ENCODE measurements at regions not wholly inside any gene's neighbourhood (a gene's known extent, or its start where the extent isn't known, plus 50 kb on each side); places are given as distances from the start of the nearest gene placed in this dataset.
A peak's percentile ranks its signal among the peaks of the same experiment; 100 is the strongest.

DNA sequence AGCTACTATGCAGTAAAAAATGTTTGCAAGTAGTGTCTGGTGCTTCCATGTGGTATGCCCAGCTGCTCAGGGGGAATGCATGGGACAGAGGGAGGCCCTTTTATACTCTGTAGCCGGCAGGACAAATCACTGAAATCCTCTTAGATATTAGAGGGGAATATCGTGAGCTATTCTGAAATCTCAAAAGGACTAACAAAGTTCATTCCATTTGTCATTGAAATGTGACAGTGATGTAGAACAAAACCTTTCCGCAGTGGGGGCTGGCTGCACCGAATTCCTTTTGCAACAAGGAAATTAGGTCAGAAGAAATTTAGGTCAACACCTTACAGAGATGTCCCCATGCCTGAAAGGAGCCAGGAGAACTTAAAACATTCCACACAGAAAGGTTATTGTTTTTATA lies 72.4 kb upstream of the MEF2C start:
- Histone ChIP-seq H3K4me1 (peaks cover 0 to 31% (median 2%) of the 10 kb centered on the region in 3 donors), H3K27ac (no peak overlapping the region), H3K9me3 (no peaks in the 10 kb centered on the region), H3K36me3 (no peaks in the 10 kb centered on the region), H3K27me3 (no peaks in the 10 kb centered on the region), H3K4me3 (no peak overlapping the region)
- no peak for TF ChIP-seq EP300 (IDR thresholded peaks at IDR 0.05)
- no peak for TF ChIP-seq POLR2A (IDR thresholded peaks at IDR 0.05)
- TF ChIP-seq, protein P1, sequence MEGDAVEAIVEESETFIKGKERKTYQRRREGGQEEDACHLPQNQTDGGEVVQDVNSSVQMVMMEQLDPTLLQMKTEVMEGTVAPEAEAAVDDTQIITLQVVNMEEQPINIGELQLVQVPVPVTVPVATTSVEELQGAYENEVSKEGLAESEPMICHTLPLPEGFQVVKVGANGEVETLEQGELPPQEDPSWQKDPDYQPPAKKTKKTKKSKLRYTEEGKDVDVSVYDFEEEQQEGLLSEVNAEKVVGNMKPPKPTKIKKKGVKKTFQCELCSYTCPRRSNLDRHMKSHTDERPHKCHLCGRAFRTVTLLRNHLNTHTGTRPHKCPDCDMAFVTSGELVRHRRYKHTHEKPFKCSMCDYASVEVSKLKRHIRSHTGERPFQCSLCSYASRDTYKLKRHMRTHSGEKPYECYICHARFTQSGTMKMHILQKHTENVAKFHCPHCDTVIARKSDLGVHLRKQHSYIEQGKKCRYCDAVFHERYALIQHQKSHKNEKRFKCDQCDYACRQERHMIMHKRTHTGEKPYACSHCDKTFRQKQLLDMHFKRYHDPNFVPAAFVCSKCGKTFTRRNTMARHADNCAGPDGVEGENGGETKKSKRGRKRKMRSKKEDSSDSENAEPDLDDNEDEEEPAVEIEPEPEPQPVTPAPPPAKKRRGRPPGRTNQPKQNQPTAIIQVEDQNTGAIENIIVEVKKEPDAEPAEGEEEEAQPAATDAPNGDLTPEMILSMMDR (IDR thresholded peaks at IDR 0.05): no peak
- TF ChIP-seq POLR2AphosphoS5 (IDR thresholded peaks at IDR 0.05): no peak
- no peak for ATAC-seq
- 32 to 70% methylated on average over 2 to 4 of the region's 4 CpGs for WGBS, 2 donors (ENCODE audit: low coverage in 1 of 2)

DNA sequence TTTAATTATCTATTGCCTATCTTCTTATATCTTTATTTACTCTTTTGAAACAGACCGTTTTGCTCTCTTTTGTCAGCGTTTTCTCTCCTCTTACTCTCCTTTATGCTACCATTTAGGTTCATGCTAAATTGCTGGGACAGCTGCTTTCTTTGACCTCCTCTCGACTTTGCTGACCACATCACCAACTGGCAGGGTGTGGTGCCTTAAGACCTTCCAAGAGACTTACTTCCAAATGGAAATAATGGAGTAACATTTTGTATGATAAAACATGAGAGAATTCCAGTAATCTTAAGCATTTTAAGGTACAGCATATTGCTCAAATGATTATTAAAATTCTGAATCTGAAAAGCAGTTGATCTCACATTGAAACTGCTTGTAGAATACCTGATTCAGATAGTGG lies 71.5 kb upstream of the MEF2C start:
- H3K36me3 ChIP-seq: no peaks in the 10 kb centered on the region
- ATAC-seq: no peak
- WGBS, 2 donors (ENCODE audit: low coverage in 1 of 2): 77 to 81% methylated on average over 3 of the region's 3 CpGs
- peaks cover 0 to 31% (median 3%) of the 10 kb centered on the region in 3 donors for H3K4me1 ChIP-seq
- H3K9me3 ChIP-seq: no peaks in the 10 kb centered on the region
- H3K27me3 ChIP-seq: no peaks in the 10 kb centered on the region
- no peak overlapping the region for H3K27ac ChIP-seq
- TF ChIP-seq EP300 (IDR thresholded peaks at IDR 0.05) (no peak), POLR2AphosphoS5 (IDR thresholded peaks at IDR 0.05) (no peak), POLR2A (IDR thresholded peaks at IDR 0.05) (no peak)
- TF ChIP-seq, protein P1 (IDR thresholded peaks at IDR 0.05): no peak
- H3K4me3 ChIP-seq: no peak overlapping the region

DNA sequence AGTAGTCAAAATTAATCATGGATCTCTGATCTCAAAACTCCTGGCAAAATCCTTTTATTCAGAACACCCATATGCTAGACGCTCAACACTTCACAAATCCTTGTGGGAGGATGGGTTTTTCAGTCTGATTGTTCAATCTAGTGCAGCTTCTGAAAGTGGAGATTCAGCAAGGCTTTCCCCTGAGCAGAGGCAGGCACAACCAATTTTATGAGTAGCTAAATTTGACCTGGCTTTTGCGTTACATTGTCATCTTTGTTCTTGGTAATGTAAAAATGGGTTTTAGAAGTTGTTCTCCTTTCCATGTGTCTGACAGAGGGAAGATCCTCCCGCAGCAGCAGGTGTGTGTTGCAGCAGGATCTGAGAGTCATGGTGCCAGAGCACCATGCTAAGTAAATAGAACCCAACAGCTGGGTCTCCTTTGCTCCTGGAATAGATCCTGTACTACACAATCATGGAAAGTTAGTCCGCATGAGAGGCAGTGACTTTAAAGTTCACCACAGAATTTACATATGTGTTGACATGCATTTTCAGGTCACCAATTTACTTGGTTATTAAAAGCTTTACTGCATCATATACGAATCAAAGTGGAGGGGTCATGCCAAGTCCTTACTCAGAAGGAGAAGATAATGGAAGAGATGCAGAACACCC lies 70.1 kb upstream of the MEF2C start:
- Histone ChIP-seq H3K27me3 (no peaks in the 10 kb centered on the region), H3K36me3 (no peaks in the 10 kb centered on the region), H3K4me1 (peaks cover 0 to 39% (median 6%) of the 10 kb centered on the region in 3 donors), H3K9me3 (no peaks in the 10 kb centered on the region), H3K4me3 (no peak overlapping the region), H3K27ac (peak overlapping the region in 2 of 4 donors; percentile 39 to 50)
- TF ChIP-seq POLR2A (IDR thresholded peaks at IDR 0.05): no peak
- TF ChIP-seq EP300 (IDR thresholded peaks at IDR 0.05): no peak
- TF ChIP-seq POLR2AphosphoS5 (IDR thresholded peaks at IDR 0.05): no peak
- TF ChIP-seq, protein P1 (IDR thresholded peaks at IDR 0.05): no peak
- ATAC-seq: no peak
- 81 to 83% methylated on average over 4 of the region's 5 CpGs for WGBS, 2 donors (ENCODE audit: low coverage in 1 of 2)

DNA sequence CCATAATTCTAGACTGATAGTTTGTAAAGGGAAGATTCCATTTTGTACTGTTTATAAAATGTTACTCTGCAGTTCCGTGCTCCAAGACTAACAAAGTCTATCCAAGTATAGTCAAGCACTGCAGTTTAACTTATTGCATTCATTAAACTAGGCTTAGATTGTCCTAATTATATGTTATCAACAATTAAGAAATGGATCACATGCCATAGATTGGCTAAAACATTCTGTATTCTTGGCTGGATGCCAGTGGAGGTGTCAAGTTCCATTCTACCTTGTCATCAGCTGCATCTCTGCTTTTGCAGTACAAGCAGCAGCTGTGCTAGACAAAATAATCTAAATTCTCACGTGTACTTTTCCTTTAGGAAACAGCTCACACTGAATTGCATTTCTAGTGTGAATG lies 69.4 kb upstream of the MEF2C start:
- peak; percentile 47 for ATAC-seq
- no peaks in the 10 kb centered on the region for H3K27me3 ChIP-seq
- 11 to 35% methylated on average over 2 of the region's 2 CpGs for WGBS, 2 donors (ENCODE audit: low coverage in 1 of 2)
- H3K4me1 ChIP-seq: peaks cover 0 to 39% (median 6%) of the 10 kb centered on the region in 3 donors
- TF ChIP-seq EP300 (IDR thresholded peaks at IDR 0.05): no peak
- TF ChIP-seq, protein P1 (IDR thresholded peaks at IDR 0.05): no peak
- TF ChIP-seq POLR2A (IDR thresholded peaks at IDR 0.05): no peak
- peak; percentile 53 for TF ChIP-seq POLR2AphosphoS5 (IDR thresholded peaks at IDR 0.05)
- no peak overlapping the region for H3K4me3 ChIP-seq
- H3K27ac ChIP-seq: peak overlapping the region; percentile 10 to 50 (median 29)
- H3K9me3 ChIP-seq: no peaks in the 10 kb centered on the region
- no peaks in the 10 kb centered on the region for H3K36me3 ChIP-seq

DNA sequence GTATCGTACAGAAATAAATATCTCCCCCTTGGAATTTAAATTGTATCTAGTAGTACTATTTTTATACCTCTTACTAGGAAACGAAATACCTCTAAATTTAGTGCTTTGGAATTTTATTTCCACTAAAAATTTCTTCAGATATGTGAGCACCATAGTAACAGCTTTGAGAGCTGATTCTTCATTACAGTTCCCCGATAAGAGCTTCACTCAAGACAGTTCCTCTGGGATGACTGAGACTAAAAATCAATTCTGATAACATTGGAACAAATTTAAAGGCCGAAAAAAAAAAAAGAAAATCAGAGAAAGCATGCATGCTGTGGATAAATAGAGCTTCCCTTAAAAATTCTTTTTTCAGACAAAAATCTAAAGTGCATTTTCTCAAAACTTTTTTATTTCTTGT lies 68.5 kb upstream of the MEF2C start:
- no peak for ATAC-seq
- Histone ChIP-seq H3K27ac (peak overlapping the region; percentile 9 to 50 (median 28)), H3K4me1 (peaks cover 0 to 34% (median 6%) of the 10 kb centered on the region in 3 donors), H3K4me3 (no peak overlapping the region), H3K9me3 (no peaks in the 10 kb centered on the region), H3K36me3 (no peaks in the 10 kb centered on the region), H3K27me3 (no peaks in the 10 kb centered on the region)
- 41 to 44% methylated on average over 4 of the region's 4 CpGs for WGBS, 2 donors (ENCODE audit: low coverage in 1 of 2)
- TF ChIP-seq POLR2A (IDR thresholded peaks at IDR 0.05) (no peak), EP300 (IDR thresholded peaks at IDR 0.05) (no peak), POLR2AphosphoS5 (IDR thresholded peaks at IDR 0.05) (no peak)
- TF ChIP-seq, protein P1 (IDR thresholded peaks at IDR 0.05): no peak
